CD4-positive, alpha-beta T cell treated with Interleukin-1 beta for 1 hour (primary cell): ENCODE measurements at regions not wholly inside any gene's neighbourhood (a gene's known extent, or its start where the extent isn't known, plus 50 kb on each side); places are given as distances from the start of the nearest gene placed in this dataset.

Experiments
- DNase-seq, 2 donors: peaks; one replicate each; pipeline ENCODE4 v3.0.0-alpha.2; 2020 to 2022

- no peak for DNase-seq
Measured at GRCh38 chr18:73780218-73780617, 367.4 kb downstream of the FBXO15 start.

GRCh38 chr18:73778032-73778359 is 369.6 kb downstream of the FBXO15 start:
- no peak for DNase-seq

- DNase-seq = no peak
Measured at GRCh38 chr18:73777356-73778031, 370.1 kb downstream of the FBXO15 start.

GRCh38 chr18:73774811-73775509 is 372.7 kb downstream of the FBXO15 start:
- no peak for DNase-seq

- DNase-seq = no peak
Measured at GRCh38 chr18:73768043-73768442, 379.6 kb downstream of the FBXO15 start.

GRCh38 chr18:73766910-73767515 is 380.6 kb downstream of the FBXO15 start:
- no peak for DNase-seq

GRCh38 chr18:73758446-73758845 is 389.2 kb downstream of the FBXO15 start:
- DNase-seq = no peak

- no peak for DNase-seq
Measured at GRCh38 chr18:73756256-73757091, 391.2 kb downstream of the FBXO15 start.

GRCh38 chr18:73752965-73753364 is 394.7 kb downstream of the FBXO15 start:
- no peak for DNase-seq

- DNase-seq = no peak
Measured at GRCh38 chr18:73752546-73752945, 395.1 kb downstream of the FBXO15 start.

GRCh38 chr18:73750052-73750451 is 397.6 kb downstream of the FBXO15 start:
- DNase-seq = no peak

GRCh38 chr18:73749304-73749703 is 398.3 kb downstream of the FBXO15 start:
- DNase-seq = no peak

GRCh38 chr18:73748731-73749130 is 398.9 kb downstream of the FBXO15 start:
- DNase-seq = no peak

GRCh38 chr18:73746101-73746500 is 401.5 kb downstream of the FBXO15 start:
- DNase-seq = no peak

- no peak for DNase-seq
Measured at GRCh38 chr18:73742957-73743356, 404.7 kb downstream of the FBXO15 start.

- DNase-seq = no peak
Measured at GRCh38 chr18:73741946-73742345, 405.7 kb downstream of the FBXO15 start.

- DNase-seq = no peak
Measured at GRCh38 chr18:73739098-73739497, 408.5 kb downstream of the FBXO15 start.

GRCh38 chr18:73737990-73738389 is 409.6 kb downstream of the FBXO15 start:
- no peak for DNase-seq

- DNase-seq = no peak
Measured at GRCh38 chr18:73735836-73736235, 411.8 kb downstream of the FBXO15 start.

GRCh38 chr18:73733806-73734314 is 413.8 kb downstream of the FBXO15 start:
- no peak for DNase-seq

GRCh38 chr18:73733376-73733775 is 414.3 kb downstream of the FBXO15 start:
- no peak for DNase-seq

GRCh38 chr18:73728657-73729056 is 419.0 kb downstream of the FBXO15 start:
- DNase-seq = no peak

- DNase-seq = no peak
Measured at GRCh38 chr18:73724958-73725357, 422.7 kb downstream of the FBXO15 start.
